GM13976 (cell line): ENCODE measurements at regions not wholly inside any gene's neighbourhood (a gene's known extent, or its start where the extent isn't known, plus 50 kb on each side); places are given as distances from the start of the nearest gene placed in this dataset.
"Not testable (repeated sequence)": the region's sequence is repeated elsewhere in the genome, so short reads cannot be mapped to it uniquely, and the experiment has no call there.

Source experiments
- DNase-seq: peaks from one replicate; pipeline ENCODE4 v3.0.0; 2012; ENCODE audit warnings: low spot score
- CTCF ChIP-seq: IDR thresholded peaks from 2 replicates; pipeline ENCODE4 v1.5.1; 2012; ENCODE audit warnings: borderline replicate concordance, mild to moderate bottlenecking; ENCODE audit not compliant: insufficient read depth; ENCODE audit errors: extremely low read depth, missing control alignments, control extremely low read depth
- in situ Hi-C: fragments of 300-500 bp; cut with MboI; formaldehyde crosslinking; loops from one replicate; pipeline ENCODE4 v1.12.0; 2022; ENCODE audit warnings: low sequenced_read_pairs, mixed read lengths, inconsistent platforms; ENCODE audit not compliant: unreplicated experiment

GRCh38 chr5:155822177-155822576, 504.8 kb upstream of the SGCD start:
- TF ChIP-seq CTCF, result no peak
- no peak for DNase-seq
- in situ Hi-C loops, result no loop called here

- in situ Hi-C loops, result no loop called here
- TF ChIP-seq CTCF, result no peak
- no peak for DNase-seq
Measured at GRCh38 chr5:155826611-155827507, 500.1 kb upstream of the SGCD start.

GRCh38 chr5:155827508-155827815, 499.5 kb upstream of the SGCD start:
- in situ Hi-C loops, DNase-seq: not testable (repeated sequence)

- TF ChIP-seq CTCF, result no peak
- in situ Hi-C loops, result no loop called here
- DNase-seq, result peak; percentile 9
Measured at GRCh38 chr5:155827949-155828348, 499.0 kb upstream of the SGCD start.

GRCh38 chr5:155831491-155831890, 495.5 kb upstream of the SGCD start:
- no peak for TF ChIP-seq CTCF
- in situ Hi-C loops, result no loop called here
- DNase-seq, result no peak

GRCh38 chr5:155833287-155833686, 493.7 kb upstream of the SGCD start:
- DNase-seq, result no peak
- in situ Hi-C loops, result no loop called here
- TF ChIP-seq CTCF, result no peak

- no peak for TF ChIP-seq CTCF
- in situ Hi-C loops, result no loop called here
Measured at GRCh38 chr5:155834271-155834975, 492.5 kb upstream of the SGCD start.

More at GRCh38 chr5:155834271-155834975, 492.5 kb upstream of the SGCD start:
- DNase-seq, result no peak
